ENCODE measurements at regions not wholly inside any gene's neighbourhood (a gene's known extent, or its start where the extent isn't known, plus 50 kb on each side); places are given as distances from the start of the nearest gene placed in this dataset.

- no peaks in the 10 kb centered on the region for H3K9me3 ChIP-seq (ENCODE audit: insufficient read depth in 2 of 2, low read depth in 1 of 2, low read length in 1 of 2)
- H3K27ac ChIP-seq (ENCODE audit: low read depth, low read length) = no peak overlapping the region
- H2BK120ac ChIP-seq (replicated peaks; ENCODE audit: low read depth, low read length) = no peak overlapping the region
- H2BK5ac ChIP-seq (ENCODE audit: low read depth, low read length) = no peak overlapping the region
- H4K20me1 ChIP-seq (replicated peaks in 1 of 2; ENCODE audit: control insufficient read depth in 1 of 2, insufficient read depth in 2 of 2, low read length in 2 of 2) = peaks cover 0 to 2% of the 10 kb centered on the region in 2 experiments
- no peak overlapping the region for H2BK15ac ChIP-seq (ENCODE audit: low read length)
- no peak overlapping the region for H2BK12ac ChIP-seq (ENCODE audit: low read depth, low read length)
- H4K5ac ChIP-seq (ENCODE audit: insufficient read length, low read depth, low read length) = no peak overlapping the region
- H3K23me2 ChIP-seq (ENCODE audit: low read depth, low read length) = no peaks in the 10 kb centered on the region
- FAIRE-seq (no peak), DNase-seq (ENCODE audit: low read depth in 1 of 2, low spot score in 2 of 2) (no peak)
- H4K91ac ChIP-seq (replicated peaks; ENCODE audit: insufficient read length, low read length) = no peak overlapping the region
- WGBS, 2 experiments (ENCODE audit: extremely low coverage in 1 of 2, insufficient coverage in 1 of 2, insufficient read length in 1 of 2, insufficient replicate concordance in 2 of 2, low coverage in 1 of 2, low lambda C conversion rate in 2 of 2, missing lambda C conversion rate in 1 of 2) = 93% methylated on average over 3 of the region's 3 CpGs; no CpG with 5 or more reads in 1 of the 2 experiments
- no peak overlapping the region for H2AK5ac ChIP-seq (ENCODE audit: low read depth, low read length)
- H4K8ac ChIP-seq (ENCODE audit: extremely low read depth, insufficient read depth, low read length) = no peak overlapping the region
- no peak overlapping the region for H2AFZ ChIP-seq (ENCODE audit: low read length)
- H3K79me1 ChIP-seq (ENCODE audit: low read depth, low read length) = no peaks in the 10 kb centered on the region
- H3K4me1 ChIP-seq (replicated peaks in 1 of 4; ENCODE audit: control insufficient read depth in 3 of 4, insufficient read depth in 4 of 4, low read length in 3 of 4) = no peaks in the 10 kb centered on the region
- no peak overlapping the region for H3K4ac ChIP-seq (replicated peaks; ENCODE audit: insufficient read length, low read depth, low read length)
- H3K36me3 ChIP-seq (ENCODE audit: control insufficient read depth in 2 of 4, insufficient read depth in 4 of 4, low read length in 3 of 4) = no peaks in the 10 kb centered on the region
- H3K9ac ChIP-seq (replicated peaks in 1 of 4; ENCODE audit: extremely low read depth in 1 of 4, low read depth in 3 of 4, low read length in 3 of 4) = no peak overlapping the region
- no peak overlapping the region for H3K23ac ChIP-seq (ENCODE audit: insufficient read length)
- no peaks in the 10 kb centered on the region for H3K27me3 ChIP-seq (replicated peaks in 1 of 4; ENCODE audit: control insufficient read depth in 3 of 4, extremely low read depth in 1 of 4, insufficient read depth in 3 of 4, low read length in 3 of 4)
- POLR2A ChIA-PET (ENCODE audit: partially characterized antibody) = no interaction called here
- H3K4me2 ChIP-seq (ENCODE audit: insufficient read depth in 1 of 2, low read depth in 2 of 2, low read length in 2 of 2) = no peak overlapping the region
- no peak overlapping the region for H3K56ac ChIP-seq (replicated peaks; ENCODE audit: insufficient read length, low read depth, low read length)
- H3K14ac ChIP-seq (ENCODE audit: insufficient read length) = no peak overlapping the region
- CTCF ChIA-PET (ENCODE audit: partially characterized antibody) = interaction anchor here (1.2 kb wide), 1 partner anchor 95 kb away, joined by 3 read pairs; no protein-coding TSS in a partner anchor
- H3K79me2 ChIP-seq (ENCODE audit: control insufficient read depth in 1 of 2, insufficient read depth in 2 of 2, low read length in 2 of 2) = no peaks in the 10 kb centered on the region
- no peak overlapping the region for H3K4me3 ChIP-seq (ENCODE audit: extremely low read depth in 1 of 4, insufficient read depth in 2 of 4, low read depth in 3 of 4, low read length in 4 of 4)
- H3K18ac ChIP-seq (ENCODE audit: extremely low read depth, low read length) = no peak overlapping the region
- no peak overlapping the region for H2BK20ac ChIP-seq (ENCODE audit: low read length)
- TF ChIP-seq RXRA (IDR thresholded peaks at IDR 0.05; ENCODE audit: insufficient read depth, low read depth, low read length) (no peak), SIX5 (IDR thresholded peaks at IDR 0.05; ENCODE audit: low read depth, low read length) (no peak)
- TF ChIP-seq, protein P1, sequence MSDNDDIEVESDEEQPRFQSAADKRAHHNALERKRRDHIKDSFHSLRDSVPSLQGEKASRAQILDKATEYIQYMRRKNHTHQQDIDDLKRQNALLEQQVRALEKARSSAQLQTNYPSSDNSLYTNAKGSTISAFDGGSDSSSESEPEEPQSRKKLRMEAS (IDR thresholded peaks at IDR 0.05) = no peak
- TF ChIP-seq, protein P2, sequence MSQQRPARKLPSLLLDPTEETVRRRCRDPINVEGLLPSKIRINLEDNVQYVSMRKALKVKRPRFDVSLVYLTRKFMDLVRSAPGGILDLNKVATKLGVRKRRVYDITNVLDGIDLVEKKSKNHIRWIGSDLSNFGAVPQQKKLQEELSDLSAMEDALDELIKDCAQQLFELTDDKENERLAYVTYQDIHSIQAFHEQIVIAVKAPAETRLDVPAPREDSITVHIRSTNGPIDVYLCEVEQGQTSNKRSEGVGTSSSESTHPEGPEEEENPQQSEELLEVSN (IDR thresholded peaks at IDR 0.05) = no peak
Measured at GRCh38 chr1:67627336-67627735, 57.7 kb upstream of the GADD45A start.

All from H1 (cell line).